HCT116 (cell line): ENCODE measurements at regions not wholly inside any gene's neighbourhood (a gene's known extent, or its start where the extent isn't known, plus 50 kb on each side); places are given as distances from the start of the nearest gene placed in this dataset.

ENCODE experiments used
- ATAC-seq: fragments of 200-7000 bp; cut with Tn5 transposase; 2 replicates; pipeline ENCODE4 v1.9.1; 2020; ENCODE audit warnings: mild to moderate bottlenecking, moderate library complexity
- BruUV-seq: library from RNA; stranded (reverse); fragments of 400-500 nt; replicated peaks from 2 replicates; lab custom pipeline; 2021; lab: Mats Ljungman, UMichigan
- CTCF ChIA-PET: fragments of 300-600 bp; sonication (Branson Sonifier 250); formaldehyde crosslinking; loops from one replicate; lab custom pipeline; 2021; ENCODE audit warnings: antibody characterized with exemption; lab: Charles Lee
- POLR2A ChIA-PET: fragments of 300-600, 350-600 bp; sonication (Branson Sonifier 250); formaldehyde crosslinking; loops from one replicate; lab custom pipeline; 2021; ENCODE audit warnings: antibody characterized with exemption; lab: Charles Lee
- RAD21 ChIA-PET, 2 experiments: fragments of 300-600 bp; sonication (Branson Sonifier 250); formaldehyde crosslinking; loops; one replicate each; lab custom pipeline; 2023; ENCODE audit warnings: low total read pairs in 2 of 2; ENCODE audit not compliant: uncharacterized antibody in 2 of 2, unreplicated experiment in 2 of 2, low non-redundant PET in 1 of 2; lab: Charles Lee
- DNase-seq: peaks from one replicate; pipeline ENCODE4 v3.0.0-alpha.2; 2010; ENCODE audit warnings: low read depth, low spot score
- H2AFZ ChIP-seq: fragments of 200-600 bp; shearing (Covaris generic), sonication (generic); 2 replicates; pipeline ENCODE4 v1.6.1; 2017; ENCODE audit warnings: low read depth, mixed run types, mixed read lengths, antibody characterized with exemption, low read length; ENCODE audit not compliant: poor library complexity, severe bottlenecking
- H3K27ac ChIP-seq: 2 replicates; pipeline ENCODE4 v1.5.1; 2012; ENCODE audit warnings: low read depth, low read length
- H3K27me3 ChIP-seq: fragments of 200-600 bp; sonication (generic); 2 replicates; pipeline ENCODE4 v1.6.1; 2016; ENCODE audit warnings: mixed run types, low read length, mixed read lengths; ENCODE audit not compliant: insufficient read depth
- H3K36me3 ChIP-seq, 2 experiments: fragments of 200-500 bp in 1 of 2; fragments of 200-600 bp in 1 of 2; sonication (Bioruptor generic) in 1 of 2; sonication (generic) in 1 of 2; 2 replicates each; pipeline versions ENCODE4 v1.5.1 to v1.6.1; 2014 to 2016; ENCODE audit warnings: low read length in 2 of 2, inconsistent platforms in 1 of 2, mixed read lengths in 1 of 2, mixed run types in 1 of 2; ENCODE audit not compliant: insufficient read depth in 2 of 2, control insufficient read depth in 1 of 2
- H3K4me1 ChIP-seq, 2 experiments: fragments of 200-600 bp in 1 of 2; sonication (generic) in 1 of 2; 2 replicates each; pipeline versions ENCODE4 v1.5.1 to v1.6.1; 2012 to 2017; ENCODE audit warnings: low read length in 2 of 2, inconsistent platforms in 1 of 2, mild to moderate bottlenecking in 1 of 2, mixed read lengths in 1 of 2, mixed run types in 1 of 2, moderate library complexity in 1 of 2; ENCODE audit not compliant: insufficient read depth in 2 of 2, control insufficient read depth in 1 of 2
- H3K4me2 ChIP-seq: fragments of 200-600 bp; sonication (generic); 2 replicates; pipeline ENCODE4 v1.6.1; 2017; ENCODE audit warnings: mixed run types, low read length, mixed read lengths
- H3K4me3 ChIP-seq, 2 experiments: fragments of 200-600 bp in 1 of 2; sonication (generic) in 1 of 2; replicated peaks in 1 of 2; 2 replicates each; pipeline ENCODE4 v1.5.1; 2011 to 2016; ENCODE audit warnings: low read length in 2 of 2, control low read depth in 1 of 2, low read depth in 1 of 2, mild to moderate bottlenecking in 1 of 2, mixed read lengths in 1 of 2, mixed run types in 1 of 2
- H3K79me2 ChIP-seq: fragments of 200-600 bp; sonication (generic); 2 replicates; pipeline ENCODE4 v1.6.1; 2017; ENCODE audit warnings: mild to moderate bottlenecking, mixed run types, low read length, moderate library complexity, mixed read lengths; ENCODE audit not compliant: insufficient read depth
- H3K9ac ChIP-seq: fragments of 200-600 bp; sonication (generic); 2 replicates; pipeline ENCODE4 v1.6.1; 2016; ENCODE audit warnings: low read length, mixed read lengths
- H3K9me2 ChIP-seq: fragments of 200-600 bp; sonication (generic), shearing (Covaris generic); 2 replicates; pipeline ENCODE4 v1.6.1; 2017; ENCODE audit warnings: mixed run types, mild to moderate bottlenecking, moderate library complexity; ENCODE audit not compliant: insufficient read depth
- H3K9me3 ChIP-seq, 2 experiments: fragments of 200-500 bp in 1 of 2; fragments of 200-600 bp in 1 of 2; sonication (Bioruptor generic) in 1 of 2; sonication (generic) in 1 of 2; 2 replicates each; pipeline ENCODE4 v1.6.1; 2014 to 2017; ENCODE audit warnings: low read length in 2 of 2, mixed read lengths in 2 of 2, inconsistent platforms in 1 of 2, low read depth in 1 of 2, mild to moderate bottlenecking in 1 of 2, mixed run types in 1 of 2, moderate library complexity in 1 of 2; ENCODE audit not compliant: control insufficient read depth in 1 of 2, insufficient read depth in 1 of 2
- H4K20me1 ChIP-seq: fragments of 200-600 bp; sonication (generic), shearing (Covaris generic); 2 replicates; pipeline ENCODE4 v1.6.1; 2017; ENCODE audit warnings: mixed run types, mild to moderate bottlenecking, moderate library complexity; ENCODE audit not compliant: insufficient read depth
- ATF3 ChIP-seq: IDR thresholded peaks from 2 replicates; pipeline ENCODE4 v1.6.1; 2012
- CTCF ChIP-seq, 3 experiments: fragments of 200-600 bp in 1 of 3; sonication (generic) in 1 of 3; IDR thresholded peaks in 2 of 3; conservative IDR thresholded peaks in 1 of 3; 2 replicates each; pipeline ENCODE4 v1.5.1; 2012 to 2017; ENCODE audit warnings: low read depth in 2 of 3, low read length in 2 of 3, antibody characterized with exemption in 1 of 3, borderline replicate concordance in 1 of 3, control low read depth in 1 of 3, mild to moderate bottlenecking in 1 of 3, mixed read lengths in 1 of 3, mixed run types in 1 of 3, moderate library complexity in 1 of 3; ENCODE audit not compliant: insufficient read depth in 1 of 3
- EZH2 ChIP-seq: fragments of 200-600 bp; sonication (generic); IDR thresholded peaks from 2 replicates; pipeline ENCODE4 v1.6.1; 2017; ENCODE audit warnings: antibody characterized with exemption, mixed run types
- EZH2phosphoT487 ChIP-seq: fragments of 200-600 bp; IDR thresholded peaks from 2 replicates; pipeline ENCODE4 v1.6.1; 2018; ENCODE audit warnings: antibody characterized with exemption, borderline replicate concordance
- FOSL1 ChIP-seq: IDR thresholded peaks from 2 replicates; pipeline ENCODE4 v1.6.1; 2012; ENCODE audit warnings: low read depth
- REST ChIP-seq: IDR thresholded peaks from 2 replicates; pipeline ENCODE4 v1.6.1; 2012; ENCODE audit warnings: low read depth
- TCF7L2 ChIP-seq: IDR thresholded peaks from 2 replicates; pipeline ENCODE4 v1.7.0; 2011; ENCODE audit warnings: borderline replicate concordance, inconsistent platforms; ENCODE audit not compliant: insufficient read depth, insufficient read length; ENCODE audit errors: extremely low read depth
- intact Hi-C: fragments of 100-400 bp; cut with micrococcal nuclease; formaldehyde crosslinking; loops from 2 replicates; pipeline ENCODE4 v1.10.0; 2022

GRCh38 chr11:109970516-109971183 lies 122.5 kb upstream of the ZC3H12C start:
- RAD21 ChIA-PET, result no interaction called here
- Histone ChIP-seq H3K9me2 (no peaks in the 10 kb centered on the region), H3K36me3 (no peaks in the 10 kb centered on the region), H3K79me2 (no peaks in the 10 kb centered on the region), H3K9ac (no peak overlapping the region), H4K20me1 (no peaks in the 10 kb centered on the region), H3K4me2 (no peak overlapping the region), H3K27me3 (no peaks in the 10 kb centered on the region), H3K4me3 (no peak overlapping the region), H3K27ac (no peak overlapping the region), H2AFZ (no peak overlapping the region), H3K4me1 (no peaks in the 10 kb centered on the region), H3K9me3 (no peaks in the 10 kb centered on the region)
- POLR2A ChIA-PET, result no interaction called here
- ATAC-seq (no peak), DNase-seq (no peak)
- BruUV-seq, result no TSS peak
- intact Hi-C loops, result no loop called here
- CTCF ChIA-PET, result no interaction called here
- TF ChIP-seq FOSL1, result no peak
- no peak for TF ChIP-seq CTCF (IDR thresholded peaks at IDR 0.05 in 2 of 3, conservative IDR thresholded peaks at IDR 0.05 in 1 of 3; ENCODE audit: borderline replicate concordance in 1 of 3, insufficient read depth in 1 of 3, low read depth in 2 of 3, low read length in 2 of 3)
- no peak for TF ChIP-seq TCF7L2
- TF ChIP-seq REST, result no peak
- no peak for TF ChIP-seq EZH2
- TF ChIP-seq ATF3, result no peak
- TF ChIP-seq EZH2phosphoT487, result no peak
